Right cardiac atrium (tissue), 5 donors: ENCODE measurements at regions not wholly inside any gene's neighbourhood (a gene's known extent, or its start where the extent isn't known, plus 50 kb on each side); places are given as distances from the start of the nearest gene placed in this dataset.
A peak's percentile ranks its signal among the peaks of the same experiment; 100 is the strongest.
"Not testable (repeated sequence)": the region's sequence is repeated elsewhere in the genome, so short reads cannot be mapped to it uniquely, and the experiment has no call there.

Experiments
- ATAC-seq, 2 donors: fragments of 200-7000 bp; cut with Tn5 transposase; one replicate each; pipeline versions ENCODE4 v1.8.0 to v1.9.1; 2020; ENCODE audit warnings: moderate library complexity in 2 of 2, mild to moderate bottlenecking in 1 of 2
- DNase-seq, 3 donors: peaks; one replicate each; pipeline ENCODE4 v3.0.0-alpha.2; 2020
- H3K27ac ChIP-seq: one replicate; pipeline ENCODE4 v1.5.1; 2013; ENCODE audit warnings: mild to moderate bottlenecking, low read length, control low read depth, moderate library complexity
- H3K27me3 ChIP-seq: one replicate; pipeline ENCODE4 v1.6.1; 2013; ENCODE audit not compliant: control insufficient read depth, insufficient read depth
- H3K4me1 ChIP-seq: one replicate; pipeline ENCODE4 v1.6.1; 2013; ENCODE audit warnings: low read length; ENCODE audit not compliant: control insufficient read depth, insufficient read depth
- H3K4me3 ChIP-seq: one replicate; pipeline ENCODE4 v1.5.1; 2013; ENCODE audit warnings: low read length, control low read depth
- H3K9me3 ChIP-seq: one replicate; pipeline ENCODE4 v1.6.1; 2013; ENCODE audit warnings: low read length; ENCODE audit not compliant: control insufficient read depth
- WGBS: extraction: QIAGEN DNeasy Blood & Tissue Kit; methylation state at CpG from one replicate; pipeline ENCODE4 v1.1.7; 2013; 5-methylcytosine and 5-hydroxymethylcytosine counted together
- intact Hi-C, 4 donors: fragments of 100-400 bp; cut with DNase I; formaldehyde crosslinking; loops; one replicate each; pipeline versions ENCODE4 v1.11.0 to v1.14.0; 2022 to 2023
- donor health status: healthy with polysubstance abuse.
- donor health status: DM: no; HTN: yes; CAD: no.
- donor health status: DM: no; HTN: no; CAD: no.
- donor health status: DM: no; HTN: yes; CAD: no; lungs with severe emphysema.
- donor health status: DM: yes; HTN: yes; CAD: no.

GRCh38 chr2:16773080-16773713 is 107.6 kb upstream of the CYRIA start:
- DNase-seq = peak in 2 of 3 donors; percentile 25 to 55
- peak; percentile 62 to 71 for ATAC-seq
- no peaks in the 10 kb centered on the region for H3K4me1 ChIP-seq

GRCh38 chr2:16767789-16768476 is 102.3 kb upstream of the CYRIA start:
- ATAC-seq (no peak), DNase-seq (no peak)
- Histone ChIP-seq H3K9me3 (no peaks in the 10 kb centered on the region), H3K4me3 (no peak overlapping the region), H3K27me3 (no peaks in the 10 kb centered on the region), H3K4me1 (no peaks in the 10 kb centered on the region), H3K27ac (no peak overlapping the region)
- WGBS = 58% methylated on average over 3 of the region's 3 CpGs
- intact Hi-C loops = no loop called here

More at GRCh38 chr2:16773080-16773713, 107.6 kb upstream of the CYRIA start:
- Histone ChIP-seq H3K27me3 (no peaks in the 10 kb centered on the region), H3K27ac (no peak overlapping the region), H3K4me3 (no peak overlapping the region), H3K9me3 (no peaks in the 10 kb centered on the region)
- intact Hi-C loops = loop anchor here in 3 of 4 donors (5.0 to 10.0 kb wide), 5 partner anchors 374 to 902 kb away; no protein-coding TSS in a partner anchor
- 22% methylated on average over 8 of the region's 8 CpGs for WGBS

- Histone ChIP-seq H3K9me3 (no peaks in the 10 kb centered on the region), H3K27me3 (no peaks in the 10 kb centered on the region), H3K4me3 (no peak overlapping the region), H3K27ac (no peak overlapping the region), H3K4me1 (no peaks in the 10 kb centered on the region)
- 62% methylated on average over 7 of the region's 7 CpGs for WGBS
- DNase-seq (no peak), ATAC-seq (no peak)
- intact Hi-C loops = no loop called here
These were observed 99.7 kb upstream of the CYRIA start for GRCh38 chr2:16765356-16765755.

- Histone ChIP-seq H3K4me1 (no peaks in the 10 kb centered on the region), H3K9me3 (no peaks in the 10 kb centered on the region), H3K27me3 (no peaks in the 10 kb centered on the region), H3K27ac (no peak overlapping the region), H3K4me3 (no peak overlapping the region)
- DNase-seq = no peak
- intact Hi-C loops = no loop called here
- ATAC-seq = no peak
- WGBS = 83% methylated on average over 4 of the region's 4 CpGs
These were observed 98.9 kb upstream of the CYRIA start for GRCh38 chr2:16764487-16764886.

GRCh38 chr2:16763493-16763899 is 97.9 kb upstream of the CYRIA start:
- Histone ChIP-seq H3K4me1 (no peaks in the 10 kb centered on the region), H3K9me3 (no peaks in the 10 kb centered on the region), H3K27ac (no peak overlapping the region), H3K27me3 (no peaks in the 10 kb centered on the region), H3K4me3 (no peak overlapping the region)
- intact Hi-C loops = no loop called here
- no peak for DNase-seq
- ATAC-seq = peak in 1 of 2 donors; percentile 41
- WGBS = 73% methylated on average over 4 of the region's 4 CpGs

- Histone ChIP-seq H3K27me3 (no peaks in the 10 kb centered on the region), H3K9me3 (no peaks in the 10 kb centered on the region), H3K4me3 (no peak overlapping the region), H3K27ac (no peak overlapping the region), H3K4me1 (no peaks in the 10 kb centered on the region)
- intact Hi-C loops = no loop called here
- DNase-seq (no peak), ATAC-seq (no peak)
- WGBS = 76% methylated on average over 2 of the region's 2 CpGs
These were observed 97.4 kb upstream of the CYRIA start for GRCh38 chr2:16763056-16763455.

GRCh38 chr2:16760426-16760825 is 94.8 kb upstream of the CYRIA start:
- H3K4me3 ChIP-seq = no peak overlapping the region
- H3K27ac ChIP-seq = no peak overlapping the region
- 48% methylated on average over 3 of the region's 3 CpGs for WGBS
- intact Hi-C loops = no loop called here
- no peak for ATAC-seq
- no peaks in the 10 kb centered on the region for H3K4me1 ChIP-seq
- no peaks in the 10 kb centered on the region for H3K9me3 ChIP-seq
- no peaks in the 10 kb centered on the region for H3K27me3 ChIP-seq
- DNase-seq = no peak

GRCh38 chr2:16756831-16757644 is 91.4 kb upstream of the CYRIA start:
- ATAC-seq = peak; percentile 90 to 94
- WGBS = 23% methylated on average over 21 of the region's 21 CpGs
- H3K27ac ChIP-seq = no peak overlapping the region

GRCh38 chr2:16755442-16755841 is 89.8 kb upstream of the CYRIA start:
- H3K27ac ChIP-seq = no peak overlapping the region
- WGBS = 58% methylated on average over 9 of the region's 9 CpGs
- no peaks in the 10 kb centered on the region for H3K9me3 ChIP-seq
- DNase-seq = peak in 2 of 3 donors; percentile 38 to 43
- no peaks in the 10 kb centered on the region for H3K4me1 ChIP-seq
- intact Hi-C loops = loop anchor here (5.0 to 10.0 kb wide), 3 partner anchors 138 to 203 kb away; no protein-coding TSS in a partner anchor
- H3K27me3 ChIP-seq = no peaks in the 10 kb centered on the region
- no peak overlapping the region for H3K4me3 ChIP-seq
- ATAC-seq = peak; percentile 18 to 39

More at GRCh38 chr2:16756831-16757644, 91.4 kb upstream of the CYRIA start:
- intact Hi-C loops = loop anchor here (2.0 to 10.0 kb wide), 5 partner anchors 140 to 205 kb away; no protein-coding TSS in a partner anchor
- DNase-seq = peak; percentile 80 to 90 (median 87)
- H3K27me3 ChIP-seq = no peaks in the 10 kb centered on the region
- no peak overlapping the region for H3K4me3 ChIP-seq
- no peaks in the 10 kb centered on the region for H3K4me1 ChIP-seq
- no peaks in the 10 kb centered on the region for H3K9me3 ChIP-seq

GRCh38 chr2:16753025-16753424 is 87.4 kb upstream of the CYRIA start:
- DNase-seq, ATAC-seq, H3K4me1 ChIP-seq, H3K9me3 ChIP-seq, H3K27me3 ChIP-seq, H3K27ac ChIP-seq, H3K4me3 ChIP-seq: not testable (repeated sequence)
- WGBS = 77% methylated on average over 1 of the region's 1 CpG
- intact Hi-C loops = loop anchor here in 1 of 4 donors (10.0 kb wide), 1 partner anchor 198 kb away; no protein-coding TSS in a partner anchor

GRCh38 chr2:16750925-16751214 is 85.2 kb upstream of the CYRIA start:
- ATAC-seq, H3K9me3 ChIP-seq, H3K4me1 ChIP-seq, H3K27me3 ChIP-seq, DNase-seq, H3K4me3 ChIP-seq, H3K27ac ChIP-seq: not testable (repeated sequence)
- 96% methylated on average over 1 of the region's 1 CpG for WGBS
- intact Hi-C loops = loop anchor here in 1 of 4 donors (10.0 kb wide), 1 partner anchor 196 kb away; no protein-coding TSS in a partner anchor
